Neural cell (in vitro differentiated cells): ENCODE measurements at regions not wholly inside any gene's neighbourhood (a gene's known extent, or its start where the extent isn't known, plus 50 kb on each side); places are given as distances from the start of the nearest gene placed in this dataset.

Experiments
- EP300 ChIP-seq: fragments of 450-650 bp; conservative IDR thresholded peaks from 2 replicates; pipeline ENCODE4 v1.6.1; 2014; ENCODE audit warnings: antibody characterized with exemption, mild to moderate bottlenecking, moderate library complexity; ENCODE audit not compliant: poor library complexity, severe bottlenecking
- EZH2 ChIP-seq: fragments of 200-600, 300-800 bp; shearing (Covaris generic), sonication (generic); IDR thresholded peaks from 2 replicates; pipeline ENCODE4 v1.6.1; 2014; ENCODE audit warnings: antibody characterized with exemption, low read length, borderline replicate concordance, mild to moderate bottlenecking; ENCODE audit not compliant: insufficient read depth, poor library complexity, severe bottlenecking
- MXI1 ChIP-seq: fragments of 450-650 bp; conservative IDR thresholded peaks from 2 replicates; pipeline ENCODE4 v1.6.1; 2014; ENCODE audit warnings: antibody characterized with exemption, mild to moderate bottlenecking; ENCODE audit not compliant: poor library complexity, severe bottlenecking
- POLR2AphosphoS5 ChIP-seq: IDR thresholded peaks from 2 replicates; pipeline ENCODE4 v1.6.1; 2012
- REST ChIP-seq: IDR thresholded peaks from 2 replicates; pipeline ENCODE4 v1.6.1; 2012; ENCODE audit warnings: borderline replicate concordance
- SMC3 ChIP-seq: fragments of 450-650 bp; conservative IDR thresholded peaks from 2 replicates; pipeline ENCODE4 v1.6.1; 2014; ENCODE audit warnings: antibody characterized with exemption, mild to moderate bottlenecking, moderate library complexity; ENCODE audit not compliant: poor library complexity
- TAF1 ChIP-seq: IDR thresholded peaks from 2 replicates; pipeline ENCODE4 v1.6.1; 2012; ENCODE audit warnings: low read depth
- TF ChIP-seq, protein P1 (sequence below): fragments of 450-650 bp; IDR thresholded peaks from 2 replicates; pipeline ENCODE4 v1.5.1; 2014; ENCODE audit warnings: antibody characterized with exemption, mild to moderate bottlenecking, moderate library complexity; ENCODE audit not compliant: poor library complexity, severe bottlenecking

DNA sequence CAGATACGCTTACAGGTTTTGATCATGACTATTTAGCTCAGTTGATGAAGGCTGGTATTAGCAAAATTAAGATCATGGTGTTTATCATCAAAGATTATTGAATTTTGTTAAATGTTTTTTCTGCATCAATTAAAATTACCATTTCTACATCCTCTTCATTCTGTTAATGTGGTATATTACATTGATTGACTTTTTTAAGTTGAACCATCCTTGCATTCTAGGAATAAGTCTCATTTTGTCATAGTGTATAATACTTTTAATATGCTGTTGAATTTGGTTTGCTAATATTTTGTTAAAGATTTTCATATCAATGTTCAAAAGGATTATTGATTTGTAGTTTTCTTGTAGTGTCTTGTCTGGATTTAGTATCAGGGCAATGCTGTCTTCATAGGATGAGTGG, 142.4 kb downstream of the LYPLAL1 start:
- TF ChIP-seq, protein P1, sequence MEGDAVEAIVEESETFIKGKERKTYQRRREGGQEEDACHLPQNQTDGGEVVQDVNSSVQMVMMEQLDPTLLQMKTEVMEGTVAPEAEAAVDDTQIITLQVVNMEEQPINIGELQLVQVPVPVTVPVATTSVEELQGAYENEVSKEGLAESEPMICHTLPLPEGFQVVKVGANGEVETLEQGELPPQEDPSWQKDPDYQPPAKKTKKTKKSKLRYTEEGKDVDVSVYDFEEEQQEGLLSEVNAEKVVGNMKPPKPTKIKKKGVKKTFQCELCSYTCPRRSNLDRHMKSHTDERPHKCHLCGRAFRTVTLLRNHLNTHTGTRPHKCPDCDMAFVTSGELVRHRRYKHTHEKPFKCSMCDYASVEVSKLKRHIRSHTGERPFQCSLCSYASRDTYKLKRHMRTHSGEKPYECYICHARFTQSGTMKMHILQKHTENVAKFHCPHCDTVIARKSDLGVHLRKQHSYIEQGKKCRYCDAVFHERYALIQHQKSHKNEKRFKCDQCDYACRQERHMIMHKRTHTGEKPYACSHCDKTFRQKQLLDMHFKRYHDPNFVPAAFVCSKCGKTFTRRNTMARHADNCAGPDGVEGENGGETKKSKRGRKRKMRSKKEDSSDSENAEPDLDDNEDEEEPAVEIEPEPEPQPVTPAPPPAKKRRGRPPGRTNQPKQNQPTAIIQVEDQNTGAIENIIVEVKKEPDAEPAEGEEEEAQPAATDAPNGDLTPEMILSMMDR = no peak
- TF ChIP-seq EZH2 (no peak), REST (no peak), EP300 (no peak), TAF1 (no peak), POLR2AphosphoS5 (no peak), SMC3 (no peak), MXI1 (no peak)
